Neural progenitor cell (in vitro differentiated cells): ENCODE measurements at regions not wholly inside any gene's neighbourhood (a gene's known extent, or its start where the extent isn't known, plus 50 kb on each side); places are given as distances from the start of the nearest gene placed in this dataset.

Experiments
- EZH2 ChIP-seq: fragments of 200-600 bp; sonication (generic); IDR thresholded peaks from 2 replicates; pipeline ENCODE4 v1.6.1; 2017; ENCODE audit warnings: antibody characterized with exemption, mild to moderate bottlenecking, moderate library complexity
- TF ChIP-seq, protein P1 (sequence below): fragments of 200-600 bp; sonication (generic); IDR thresholded peaks from 2 replicates; pipeline ENCODE4 v1.5.1; 2017; ENCODE audit warnings: antibody characterized with exemption, mild to moderate bottlenecking

DNA sequence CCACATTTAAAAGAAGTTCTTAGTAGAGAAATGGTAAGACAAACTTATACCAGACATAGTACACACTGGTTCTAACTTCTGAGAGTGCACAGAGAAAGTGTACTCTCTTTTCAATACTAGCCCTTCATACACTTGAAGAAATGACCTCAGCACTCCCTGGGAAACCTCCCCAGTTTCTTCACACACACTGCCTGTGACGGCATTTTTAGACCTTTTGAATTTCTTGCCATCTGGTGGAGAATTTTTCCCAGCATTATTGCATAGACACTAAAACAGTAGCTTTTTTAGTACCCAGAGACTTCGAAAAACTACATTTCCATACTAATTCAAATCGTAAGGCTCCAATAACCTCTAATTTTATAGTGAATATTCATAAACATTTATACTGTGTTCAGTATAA is 341.6 kb upstream of the MAOA start:
- TF ChIP-seq, protein P1, sequence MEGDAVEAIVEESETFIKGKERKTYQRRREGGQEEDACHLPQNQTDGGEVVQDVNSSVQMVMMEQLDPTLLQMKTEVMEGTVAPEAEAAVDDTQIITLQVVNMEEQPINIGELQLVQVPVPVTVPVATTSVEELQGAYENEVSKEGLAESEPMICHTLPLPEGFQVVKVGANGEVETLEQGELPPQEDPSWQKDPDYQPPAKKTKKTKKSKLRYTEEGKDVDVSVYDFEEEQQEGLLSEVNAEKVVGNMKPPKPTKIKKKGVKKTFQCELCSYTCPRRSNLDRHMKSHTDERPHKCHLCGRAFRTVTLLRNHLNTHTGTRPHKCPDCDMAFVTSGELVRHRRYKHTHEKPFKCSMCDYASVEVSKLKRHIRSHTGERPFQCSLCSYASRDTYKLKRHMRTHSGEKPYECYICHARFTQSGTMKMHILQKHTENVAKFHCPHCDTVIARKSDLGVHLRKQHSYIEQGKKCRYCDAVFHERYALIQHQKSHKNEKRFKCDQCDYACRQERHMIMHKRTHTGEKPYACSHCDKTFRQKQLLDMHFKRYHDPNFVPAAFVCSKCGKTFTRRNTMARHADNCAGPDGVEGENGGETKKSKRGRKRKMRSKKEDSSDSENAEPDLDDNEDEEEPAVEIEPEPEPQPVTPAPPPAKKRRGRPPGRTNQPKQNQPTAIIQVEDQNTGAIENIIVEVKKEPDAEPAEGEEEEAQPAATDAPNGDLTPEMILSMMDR, result no peak
- no peak for TF ChIP-seq EZH2
